ENCODE measurements at regions not wholly inside any gene's neighbourhood (a gene's known extent, or its start where the extent isn't known, plus 50 kb on each side); places are given as distances from the start of the nearest gene placed in this dataset.

DNA sequence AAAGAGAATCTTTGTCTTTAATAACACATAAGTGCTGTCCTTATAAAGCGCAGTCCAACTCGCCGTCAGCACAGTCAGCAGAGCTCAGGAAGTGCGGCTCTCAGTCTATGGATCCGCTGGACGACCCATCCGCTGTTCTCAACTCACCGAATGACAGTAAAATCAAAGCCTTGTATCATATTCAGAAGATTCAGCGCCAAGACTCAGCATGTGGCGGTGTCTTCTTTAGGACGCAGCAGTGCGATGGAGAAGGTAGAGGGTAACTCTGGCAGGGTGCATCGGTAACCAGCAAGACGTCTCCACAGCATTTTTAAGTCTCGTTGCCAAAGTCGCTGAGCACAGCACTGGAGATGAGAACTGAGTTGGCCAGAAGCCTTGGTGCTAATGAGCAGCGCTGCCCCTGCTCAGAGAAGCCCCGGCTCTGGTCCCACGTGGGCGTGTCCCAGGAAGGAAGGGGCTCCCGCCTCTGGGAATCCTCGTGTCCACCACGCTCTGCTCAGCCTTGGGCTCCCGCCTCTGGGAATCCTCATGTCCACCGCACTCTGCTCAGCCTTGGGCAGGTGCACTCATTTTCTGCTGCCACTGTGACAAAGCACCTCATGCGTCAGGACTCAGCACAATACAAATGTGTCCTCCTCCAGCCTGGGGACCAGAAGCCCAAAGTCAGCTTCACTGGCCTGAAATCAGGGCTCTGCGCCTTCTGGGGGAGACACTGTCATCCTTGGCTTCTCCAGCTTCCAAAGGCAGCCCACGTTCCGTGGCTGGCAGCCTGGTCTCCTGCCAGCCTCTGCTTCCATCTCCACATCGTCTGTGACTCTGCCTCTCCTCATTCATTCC lies 238.0 kb upstream of the SALL3 start:
- no peak for TF ChIP-seq POLR2AphosphoS5 (IDR thresholded peaks at IDR 0.05; ENCODE audit: low read depth, low read length)
- TF ChIP-seq FOXP2 (optimal IDR thresholded peaks at IDR 0.05; ENCODE audit: borderline replicate concordance, extremely low read depth, extremely low read length, insufficient read depth), result no peak
- TF ChIP-seq TAF1 (IDR thresholded peaks at IDR 0.05; ENCODE audit: borderline replicate concordance, insufficient read depth, low read length), result no peak
- no peak for TF ChIP-seq SIN3A (IDR thresholded peaks at IDR 0.05; ENCODE audit: borderline replicate concordance, insufficient read depth, low read length)
